SH-SY5Y (cell line): ENCODE measurements at regions not wholly inside any gene's neighbourhood (a gene's known extent, or its start where the extent isn't known, plus 50 kb on each side); places are given as distances from the start of the nearest gene placed in this dataset.

Experiments
- GATA2 ChIP-seq: IDR thresholded peaks from 2 replicates; pipeline ENCODE4 v1.6.1; 2011; ENCODE audit warnings: mild to moderate bottlenecking, low read depth, low read length
- GATA3 ChIP-seq: IDR thresholded peaks from 2 replicates; pipeline ENCODE4 v1.6.1; 2011; ENCODE audit warnings: low read depth, mild to moderate bottlenecking, low read length, moderate library complexity

- TF ChIP-seq GATA3 (no peak), GATA2 (no peak)
Measured at GRCh38 chr10:59561477-59562121, 148.1 kb downstream of the SLC16A9 start.
